Hepatocyte (in vitro differentiated cells): ENCODE measurements at regions not wholly inside any gene's neighbourhood (a gene's known extent, or its start where the extent isn't known, plus 50 kb on each side); places are given as distances from the start of the nearest gene placed in this dataset.

Experiments used
- EZH2phosphoT487 ChIP-seq: fragments of 200-600 bp; sonication (generic); IDR thresholded peaks from one replicate; pipeline ENCODE4 v1.6.1; 2018; ENCODE audit warnings: antibody characterized with exemption, mild to moderate bottlenecking, low read depth, moderate library complexity; ENCODE audit not compliant: unreplicated experiment, severe bottlenecking
- TF ChIP-seq, protein P1 (sequence below): fragments of 200-600 bp; sonication (generic); IDR thresholded peaks from 2 replicates; pipeline ENCODE4 v1.5.1; 2016; ENCODE audit warnings: antibody characterized with exemption, mild to moderate bottlenecking; ENCODE audit not compliant: poor library complexity

DNA sequence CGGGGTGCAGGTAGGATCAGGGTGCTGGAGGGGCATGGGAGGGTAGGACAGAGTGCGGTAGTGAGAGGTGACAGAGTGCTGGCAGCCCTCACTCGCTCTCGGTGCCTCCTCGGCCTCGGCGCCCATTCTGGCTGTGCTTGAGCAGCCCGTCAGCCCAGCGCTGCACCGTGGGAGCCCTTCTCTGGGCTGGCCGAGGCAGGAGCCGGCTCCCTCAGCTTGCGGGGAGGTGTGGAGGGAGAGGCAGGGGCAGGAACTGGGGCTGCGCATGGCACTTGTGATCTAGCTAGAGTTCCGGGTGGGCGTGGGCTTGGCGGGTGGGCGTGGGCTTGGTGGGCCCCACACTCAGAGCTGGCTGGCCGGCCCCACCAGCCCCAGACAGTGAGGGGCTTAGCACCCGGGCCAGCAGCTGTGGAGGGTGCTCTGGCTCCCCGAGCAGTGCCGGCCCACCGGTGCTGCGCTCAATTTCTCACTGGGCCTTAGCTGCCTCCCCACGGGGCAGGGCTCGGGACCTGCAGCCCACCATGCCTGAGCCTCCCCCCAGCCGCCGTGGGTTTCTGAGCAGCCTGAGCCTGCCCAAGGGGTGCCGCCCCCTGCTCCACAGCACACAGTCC, 112.8 kb upstream of the DUSP22 start:
- TF ChIP-seq, protein P1, sequence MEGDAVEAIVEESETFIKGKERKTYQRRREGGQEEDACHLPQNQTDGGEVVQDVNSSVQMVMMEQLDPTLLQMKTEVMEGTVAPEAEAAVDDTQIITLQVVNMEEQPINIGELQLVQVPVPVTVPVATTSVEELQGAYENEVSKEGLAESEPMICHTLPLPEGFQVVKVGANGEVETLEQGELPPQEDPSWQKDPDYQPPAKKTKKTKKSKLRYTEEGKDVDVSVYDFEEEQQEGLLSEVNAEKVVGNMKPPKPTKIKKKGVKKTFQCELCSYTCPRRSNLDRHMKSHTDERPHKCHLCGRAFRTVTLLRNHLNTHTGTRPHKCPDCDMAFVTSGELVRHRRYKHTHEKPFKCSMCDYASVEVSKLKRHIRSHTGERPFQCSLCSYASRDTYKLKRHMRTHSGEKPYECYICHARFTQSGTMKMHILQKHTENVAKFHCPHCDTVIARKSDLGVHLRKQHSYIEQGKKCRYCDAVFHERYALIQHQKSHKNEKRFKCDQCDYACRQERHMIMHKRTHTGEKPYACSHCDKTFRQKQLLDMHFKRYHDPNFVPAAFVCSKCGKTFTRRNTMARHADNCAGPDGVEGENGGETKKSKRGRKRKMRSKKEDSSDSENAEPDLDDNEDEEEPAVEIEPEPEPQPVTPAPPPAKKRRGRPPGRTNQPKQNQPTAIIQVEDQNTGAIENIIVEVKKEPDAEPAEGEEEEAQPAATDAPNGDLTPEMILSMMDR: no peak
- no peak for TF ChIP-seq EZH2phosphoT487
